ENCODE measurements at regions not wholly inside any gene's neighbourhood (a gene's known extent, or its start where the extent isn't known, plus 50 kb on each side); places are given as distances from the start of the nearest gene placed in this dataset.

DNA sequence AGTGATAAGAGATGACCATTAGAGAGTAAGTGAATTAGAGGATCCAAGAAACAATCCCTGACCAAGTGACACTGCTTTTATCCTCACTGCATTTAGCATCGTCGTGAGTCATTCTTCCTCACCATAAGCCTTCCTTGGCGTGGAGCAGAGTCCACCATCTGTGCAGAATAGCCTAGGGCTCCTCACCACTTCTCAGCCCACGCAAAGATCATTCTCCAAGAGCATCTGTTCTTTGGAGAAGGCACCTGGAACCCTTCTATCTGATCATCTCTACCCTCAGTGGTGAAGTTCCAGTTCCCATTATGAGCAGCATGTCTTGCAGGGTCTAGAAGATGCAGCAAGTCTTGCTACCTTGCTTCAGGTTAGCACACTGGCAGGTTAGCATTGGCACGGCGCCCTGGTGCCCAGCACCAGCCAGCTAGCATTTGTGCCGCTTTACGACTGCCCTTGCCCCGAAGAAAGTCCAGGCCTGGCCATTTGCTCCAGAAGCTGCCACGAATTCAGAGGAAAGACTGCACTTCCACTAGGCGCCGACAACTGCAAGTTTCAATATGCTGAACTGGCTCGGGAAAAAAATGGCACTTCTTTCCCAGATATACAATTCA, 225.8 kb downstream of the TTC32 start:
- no peak for ATAC-seq

DNA sequence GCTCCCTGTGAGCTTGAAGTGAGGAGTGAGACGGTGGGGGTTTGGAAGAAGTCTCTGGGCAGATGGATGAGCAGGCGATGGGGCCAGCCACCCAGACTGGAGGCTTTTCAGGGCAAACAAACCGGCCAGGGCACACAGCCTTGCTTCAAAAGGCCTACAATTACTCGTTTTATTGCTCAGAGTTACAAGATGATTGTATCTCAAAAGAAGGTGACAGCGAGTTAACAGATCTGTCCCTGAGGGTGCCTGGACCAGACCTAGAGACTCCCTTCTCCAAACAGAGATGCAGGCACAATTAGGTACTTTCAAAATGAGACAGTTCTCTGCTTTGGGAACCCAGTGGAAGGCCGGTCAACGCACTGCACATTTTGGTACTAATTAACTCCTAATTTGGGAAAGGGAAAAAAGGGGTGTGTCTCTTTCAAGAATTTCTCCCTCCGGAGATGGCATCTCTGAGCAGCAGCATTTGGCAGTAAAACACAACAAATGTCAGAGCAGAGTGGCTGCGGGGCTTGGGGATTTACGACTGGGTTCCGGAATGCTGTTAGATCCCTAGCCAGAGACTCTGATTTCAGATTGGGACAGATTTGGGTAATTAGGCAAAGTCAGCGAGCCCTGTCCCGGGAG, 226.7 kb downstream of the TTC32 start:
- ATAC-seq, result no peak

DNA sequence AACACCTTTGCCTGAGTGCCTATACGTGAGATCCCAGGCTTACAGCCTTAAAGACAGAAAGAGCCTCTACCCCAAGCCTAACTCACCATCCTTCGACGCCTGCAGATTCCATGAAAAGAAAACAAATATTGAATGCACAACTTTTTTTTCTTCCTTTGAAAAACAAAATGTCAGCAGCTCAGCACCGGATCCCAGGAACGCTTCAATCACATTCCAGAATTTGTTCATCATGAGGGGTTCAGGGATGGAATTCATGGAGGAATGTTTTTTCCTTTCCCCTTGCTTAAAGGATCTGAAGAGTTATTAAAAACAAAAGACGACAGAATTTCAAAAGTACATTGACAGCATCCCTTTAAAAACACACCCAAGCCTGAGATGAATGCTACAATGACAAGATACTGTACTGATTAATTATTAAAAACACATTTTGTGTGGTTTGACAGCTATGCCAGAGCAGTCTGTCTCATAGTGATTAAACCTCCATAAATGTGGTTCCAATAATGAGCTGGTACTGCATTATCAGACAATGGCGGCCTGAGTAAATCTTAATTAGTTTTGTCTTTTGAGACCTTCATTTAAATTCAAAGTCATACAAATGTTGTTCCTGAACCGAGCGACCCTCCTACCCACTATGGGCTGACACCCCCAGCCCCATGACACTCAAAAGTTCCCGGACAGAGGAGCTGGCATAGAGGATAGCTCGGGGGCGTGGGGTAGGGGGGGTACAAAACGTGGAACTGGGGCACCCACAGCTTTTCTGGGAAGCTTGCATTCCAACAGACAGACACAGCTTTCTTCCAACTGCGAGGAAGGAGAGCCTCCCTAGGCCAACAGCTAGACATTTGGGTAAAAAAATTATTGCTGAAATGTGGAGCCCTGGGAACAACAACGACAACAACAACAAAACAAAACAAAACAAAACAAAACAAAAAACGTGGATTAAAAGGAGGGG, 227.5 kb downstream of the TTC32 start:
- ATAC-seq, result no peak

DNA sequence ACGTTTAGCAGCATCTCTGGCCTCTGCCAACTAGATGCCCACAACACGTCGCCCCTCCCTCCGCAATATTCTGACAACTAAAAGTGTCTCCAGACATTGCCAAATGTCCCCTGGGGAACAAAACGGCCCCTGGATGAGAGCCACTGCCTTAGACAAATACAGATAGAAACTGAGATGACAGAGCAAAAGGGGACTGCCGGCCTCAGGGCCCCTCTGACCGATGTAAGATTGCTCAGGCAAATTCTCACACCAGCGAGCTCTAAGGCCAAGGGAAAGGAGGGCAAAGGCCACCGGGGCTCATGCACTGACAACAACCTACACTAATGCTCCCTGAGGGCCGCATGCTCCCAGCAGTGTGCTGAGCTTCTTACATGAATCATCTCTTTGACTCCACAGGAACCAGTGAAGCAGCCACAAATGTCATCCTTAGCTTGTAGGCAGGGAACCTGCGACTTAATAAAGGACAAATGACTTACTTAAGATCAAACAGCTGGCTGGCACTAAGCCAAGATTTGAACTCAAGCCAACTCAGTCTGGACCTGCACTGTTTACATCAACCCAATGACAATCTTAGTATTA, 228.5 kb downstream of the TTC32 start:
- peak; percentile 34 for ATAC-seq

DNA sequence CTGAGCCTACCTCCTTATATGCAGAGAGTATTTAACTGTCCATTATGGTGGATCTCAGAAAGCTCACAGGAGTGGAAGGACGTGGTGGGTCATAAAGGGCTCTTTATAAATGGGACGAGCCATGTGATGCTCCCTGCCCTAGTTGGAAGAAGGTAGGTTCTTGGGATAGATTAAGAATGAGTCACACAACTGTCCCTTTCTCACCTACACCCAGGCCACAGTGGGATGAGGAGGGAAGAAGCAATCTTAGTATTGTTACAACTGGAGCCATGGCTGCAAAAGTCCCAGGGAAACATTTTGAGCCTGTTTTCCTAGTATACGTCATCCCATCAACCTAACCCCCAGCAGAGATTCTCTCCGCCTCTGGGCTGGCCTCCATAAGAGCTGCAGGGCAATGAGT, 229.9 kb downstream of the TTC32 start:
- no peak for ATAC-seq

DNA sequence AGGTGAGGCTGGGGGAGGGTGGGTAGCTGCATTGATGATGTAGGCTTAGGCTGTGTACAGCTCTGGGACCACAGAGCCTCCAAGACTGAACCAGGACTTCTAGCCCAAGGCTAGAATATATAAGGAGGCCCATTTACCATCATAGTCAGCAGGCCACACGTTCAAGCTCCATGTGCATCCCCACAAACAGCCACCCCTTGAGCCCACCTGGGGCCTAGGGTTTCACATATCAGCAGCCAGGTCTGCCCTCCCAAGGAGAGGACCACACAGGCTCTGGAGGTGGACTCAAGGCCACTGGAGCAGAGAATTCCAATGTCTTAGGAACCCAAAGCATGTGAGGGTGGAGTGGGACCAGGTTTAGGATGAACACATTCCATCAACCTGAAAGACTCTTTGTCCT, 230.5 kb downstream of the TTC32 start:
- ATAC-seq, result no peak

DNA sequence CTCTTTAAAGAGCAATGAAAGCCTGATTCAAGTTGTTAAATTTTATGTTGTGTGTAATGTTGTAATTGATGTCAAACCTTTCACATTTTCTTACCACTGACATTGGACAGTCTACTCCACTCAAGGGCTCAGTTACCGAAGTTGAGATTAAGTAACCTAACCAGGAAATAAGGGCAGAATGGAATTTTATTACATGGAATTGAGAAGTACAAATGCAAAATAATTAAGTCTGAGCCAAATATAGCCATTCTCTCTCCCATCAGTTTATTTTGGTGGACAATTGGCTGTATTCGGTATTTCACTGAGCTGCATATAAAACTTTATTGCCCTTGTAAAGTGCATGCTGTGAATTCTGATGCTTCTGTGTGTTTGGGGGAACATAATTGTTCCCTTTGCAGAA, 231.5 kb downstream of the TTC32 start:
- ATAC-seq, result no peak

DNA sequence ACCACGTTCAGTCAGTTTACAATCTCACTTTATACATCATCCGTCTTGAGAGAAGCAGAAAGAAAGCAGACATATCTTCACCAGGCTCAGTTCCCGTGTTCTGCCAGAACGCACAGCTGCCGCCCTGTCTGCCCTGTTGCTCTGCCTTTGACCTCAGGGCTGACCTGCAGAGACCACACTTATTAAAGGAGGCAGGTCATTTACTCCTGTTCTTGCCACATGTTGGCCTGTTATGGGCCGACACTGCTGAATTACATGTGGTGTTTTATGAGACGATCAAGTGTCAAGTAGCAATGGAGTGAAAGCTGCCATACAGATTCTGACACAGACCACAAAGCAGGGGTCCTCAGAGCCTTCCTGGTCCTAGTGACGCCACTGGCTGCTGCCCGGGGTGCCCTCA, 232.2 kb downstream of the TTC32 start:
- ATAC-seq, result no peak

DNA sequence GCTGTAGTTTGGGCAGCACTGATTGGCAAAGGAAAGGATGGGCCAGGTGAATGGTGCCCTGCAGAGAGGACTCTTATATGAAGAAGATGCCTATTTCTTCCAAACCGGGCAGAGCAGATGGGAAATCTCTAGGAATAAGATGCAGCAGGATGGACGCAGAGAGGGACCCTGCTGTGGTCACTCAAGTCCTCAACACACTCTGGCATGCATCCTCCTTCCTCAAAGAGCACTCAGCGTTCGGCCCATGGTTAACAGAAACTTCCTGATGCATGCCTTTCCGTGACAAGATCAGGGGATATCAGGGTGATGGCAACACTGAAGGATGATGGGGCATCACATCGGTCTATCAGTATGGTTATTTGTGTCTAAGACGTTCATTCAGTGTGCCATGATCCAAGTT, 232.7 kb downstream of the TTC32 start:
- ATAC-seq, result no peak

DNA sequence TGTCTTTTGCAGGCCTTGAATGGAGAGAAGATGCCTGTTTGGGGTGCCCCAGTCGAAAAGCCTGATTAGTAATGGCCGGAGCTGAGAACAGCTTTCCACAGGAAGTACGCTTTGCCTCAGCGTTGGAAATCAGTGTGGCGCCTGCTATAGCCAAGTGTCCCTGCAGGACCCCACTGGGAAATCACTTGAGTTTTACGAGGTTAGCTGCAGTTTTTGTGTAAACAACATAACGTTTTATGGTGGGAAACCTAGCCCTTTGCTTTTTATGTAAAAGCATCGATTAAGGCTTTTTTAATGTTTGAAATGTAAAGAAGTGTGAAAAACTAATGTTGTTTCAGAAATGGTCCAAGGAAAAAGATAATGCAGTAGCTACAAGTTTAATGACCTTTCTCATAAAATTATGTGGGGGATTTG, 234.2 kb downstream of the TTC32 start:
- no peak for ATAC-seq

DNA sequence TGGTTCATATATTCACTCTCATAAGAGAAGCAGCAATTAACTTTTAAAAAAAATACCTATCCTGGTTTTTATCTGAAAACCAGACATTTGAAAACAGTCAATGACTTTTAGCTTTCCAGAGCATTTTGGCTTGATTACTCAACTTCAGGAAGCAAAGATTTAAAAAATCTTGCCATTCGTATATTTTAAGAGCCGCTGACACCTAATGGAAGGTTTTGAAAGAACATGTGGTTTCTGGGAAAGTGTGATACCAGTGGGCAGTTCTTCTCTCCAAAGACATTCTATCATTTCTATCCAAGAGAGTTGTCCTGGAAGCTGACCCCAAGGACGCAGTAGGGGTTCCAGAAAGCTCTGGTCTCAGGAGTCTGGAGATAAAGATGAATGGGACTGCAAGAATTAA, 234.7 kb downstream of the TTC32 start:
- ATAC-seq, result no peak

DNA sequence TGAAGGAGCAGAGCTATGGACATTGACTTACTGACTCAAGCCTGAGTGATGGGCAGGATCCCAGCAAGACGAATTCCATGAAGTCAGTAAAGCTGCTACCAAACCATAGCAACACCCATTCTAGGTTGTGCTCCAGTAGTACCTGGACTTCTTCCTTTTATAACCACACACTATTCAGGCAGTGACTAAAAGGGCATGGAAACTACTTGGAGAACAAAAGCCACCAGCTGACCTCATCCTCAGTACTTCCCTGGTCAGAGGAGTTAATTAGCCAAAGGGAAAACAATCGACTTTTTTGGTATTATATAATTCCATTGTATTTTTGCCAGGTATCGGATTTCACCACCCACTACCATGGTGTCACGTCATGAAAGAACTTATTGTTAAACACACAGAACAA, 237.1 kb downstream of the TTC32 start:
- no peak for ATAC-seq

DNA sequence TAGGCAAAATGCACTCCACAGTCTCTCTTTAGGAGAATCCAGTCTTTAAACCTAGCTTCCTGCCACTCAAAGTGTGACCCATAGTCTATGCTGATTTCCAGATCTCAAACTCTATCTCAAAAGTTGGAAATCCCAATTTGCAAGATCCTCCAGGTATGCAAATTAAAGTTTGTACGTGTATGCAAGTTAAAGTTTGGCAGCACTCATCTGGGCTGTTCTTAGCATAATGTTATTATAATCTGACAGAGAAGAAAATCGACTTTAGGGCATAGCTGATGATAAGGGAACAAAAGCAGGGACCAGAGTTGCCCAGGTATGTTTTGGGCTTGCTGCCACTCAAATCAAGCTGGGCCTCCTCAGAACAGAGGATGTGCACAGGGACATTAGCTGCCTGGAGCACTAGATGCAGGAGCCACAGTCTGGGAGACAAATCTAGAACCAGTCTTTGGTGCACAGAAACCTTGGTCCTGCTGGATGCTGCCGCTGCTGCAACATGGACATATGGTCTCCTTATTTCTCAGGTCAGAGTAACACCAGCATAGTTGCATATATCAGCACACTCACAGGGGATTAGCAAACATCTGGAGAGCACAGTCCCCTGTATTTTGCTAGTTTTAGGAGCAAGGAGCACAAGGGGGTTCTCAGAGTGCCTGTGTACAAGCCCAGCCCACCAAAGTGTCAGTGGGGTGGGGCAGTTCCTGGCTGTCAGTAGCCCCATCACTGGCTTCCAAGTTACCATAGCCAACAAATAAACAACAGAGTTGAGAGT, 242.6 kb downstream of the TTC32 start:
- ATAC-seq, result no peak

DNA sequence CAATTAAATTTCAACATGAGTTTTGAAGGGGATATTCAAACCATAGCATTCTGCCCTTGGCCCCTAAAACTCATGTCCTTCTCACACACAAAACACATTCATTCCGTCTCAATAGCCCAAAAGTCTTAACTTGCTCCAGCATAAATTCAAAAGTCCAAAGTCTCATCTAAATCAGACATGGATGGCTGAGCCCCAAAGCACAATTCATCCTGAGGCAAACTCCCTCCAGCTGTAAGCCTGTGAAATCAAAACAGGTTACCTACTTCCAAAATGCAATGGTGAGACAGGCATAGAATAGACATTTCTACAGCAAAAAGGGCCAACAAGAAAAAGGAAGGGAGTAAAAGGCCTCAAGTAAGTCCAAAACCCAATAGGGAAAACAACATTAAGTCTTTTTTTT, 245.8 kb downstream of the TTC32 start:
- ATAC-seq, result no peak

DNA sequence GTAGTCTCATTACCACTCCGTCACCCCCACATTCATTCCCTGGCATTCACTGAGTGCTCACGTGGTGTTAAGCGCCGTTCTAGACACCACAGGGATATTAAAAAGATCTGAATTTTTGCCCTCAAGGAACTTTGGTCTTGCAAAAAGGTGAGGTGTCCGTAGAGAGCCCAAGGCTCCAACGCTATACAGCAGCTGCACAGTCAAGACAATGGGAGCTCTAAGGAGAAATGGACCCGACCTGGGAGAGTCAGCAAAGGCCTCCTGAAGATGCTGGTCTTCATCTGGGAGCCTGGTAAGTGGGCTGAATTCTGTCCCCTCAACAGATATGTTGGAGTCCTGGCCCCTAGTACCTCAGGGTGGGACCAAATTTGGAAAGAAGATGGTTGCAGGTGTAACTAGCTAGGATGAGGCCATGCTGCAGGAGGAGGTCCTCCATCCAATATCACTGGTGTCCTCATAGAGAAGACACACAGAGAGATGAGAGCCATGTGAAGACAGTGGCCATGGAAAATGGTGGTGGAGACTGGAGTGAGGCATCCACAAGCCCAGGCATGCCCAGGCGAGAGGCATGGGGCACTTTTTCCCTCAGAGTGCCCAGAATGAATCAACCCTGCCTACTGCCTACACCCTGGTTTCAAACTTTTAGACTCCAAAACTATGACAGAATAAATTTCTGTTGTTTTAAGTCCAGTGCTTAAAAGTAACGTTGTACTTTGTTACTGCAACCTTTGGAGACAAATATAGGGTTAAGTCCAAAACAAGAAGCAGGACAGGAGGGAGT, 247.3 kb downstream of the TTC32 start:
- no peak for ATAC-seq

DNA sequence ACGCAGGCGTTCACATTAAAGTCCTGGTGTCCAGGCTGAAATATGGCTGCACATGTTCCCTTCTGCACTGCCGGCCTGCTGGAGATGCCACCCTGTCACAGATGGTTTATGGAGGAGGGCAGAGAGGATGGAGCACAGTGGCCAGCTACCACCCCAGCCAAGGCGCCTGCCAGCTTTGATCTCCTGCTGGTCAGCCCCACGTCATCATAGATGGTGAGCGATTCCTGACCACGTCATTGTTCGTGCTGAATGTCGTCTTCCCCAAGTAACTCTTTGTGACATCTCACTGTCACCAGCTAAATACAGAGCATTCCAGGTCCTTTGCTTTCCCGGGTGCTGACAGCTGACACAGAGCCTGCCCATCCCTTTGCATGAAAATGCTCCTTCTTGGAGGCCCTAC, 248.3 kb downstream of the TTC32 start:
- ATAC-seq, result no peak

DNA sequence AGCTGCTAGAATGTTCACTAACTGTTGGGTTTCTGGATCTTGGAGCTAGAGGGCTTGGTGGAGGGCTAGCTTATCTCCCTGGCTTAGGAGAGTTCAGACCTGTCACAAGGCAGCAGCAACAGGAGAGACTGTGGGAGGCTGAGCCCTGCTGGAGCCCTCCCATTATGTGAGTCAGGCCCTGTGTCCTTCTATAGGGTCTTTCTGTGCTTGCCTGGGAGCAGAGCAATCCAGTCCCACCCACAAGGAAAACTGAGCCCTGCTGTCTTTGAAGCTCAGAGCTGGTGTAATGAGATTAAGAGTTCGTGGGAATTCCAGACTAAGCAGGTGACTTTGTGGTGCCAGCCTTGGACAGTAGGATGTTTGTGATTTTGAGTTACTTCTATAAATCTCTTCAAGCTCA, 249.0 kb downstream of the TTC32 start:
- no peak for ATAC-seq

DNA sequence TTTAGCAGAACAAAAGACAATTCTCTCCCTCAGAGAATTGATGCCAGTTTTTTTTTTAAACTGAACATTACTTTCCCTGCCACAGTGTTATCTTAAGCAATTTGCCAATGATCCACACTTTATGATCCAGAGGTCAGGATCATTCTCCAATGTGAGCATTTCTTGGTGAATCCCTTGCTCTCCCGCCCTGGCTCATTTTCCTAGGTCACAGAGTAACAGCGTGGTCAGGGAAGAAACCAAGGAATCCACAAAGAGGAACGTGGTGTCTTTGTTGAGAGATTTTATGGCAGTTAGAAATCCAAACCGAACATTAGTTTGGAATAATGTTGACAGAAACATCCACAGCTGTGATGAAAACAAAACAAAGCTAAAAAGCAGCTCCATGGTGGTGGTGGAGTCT, 250.3 kb downstream of the TTC32 start:
- ATAC-seq, result no peak

DNA sequence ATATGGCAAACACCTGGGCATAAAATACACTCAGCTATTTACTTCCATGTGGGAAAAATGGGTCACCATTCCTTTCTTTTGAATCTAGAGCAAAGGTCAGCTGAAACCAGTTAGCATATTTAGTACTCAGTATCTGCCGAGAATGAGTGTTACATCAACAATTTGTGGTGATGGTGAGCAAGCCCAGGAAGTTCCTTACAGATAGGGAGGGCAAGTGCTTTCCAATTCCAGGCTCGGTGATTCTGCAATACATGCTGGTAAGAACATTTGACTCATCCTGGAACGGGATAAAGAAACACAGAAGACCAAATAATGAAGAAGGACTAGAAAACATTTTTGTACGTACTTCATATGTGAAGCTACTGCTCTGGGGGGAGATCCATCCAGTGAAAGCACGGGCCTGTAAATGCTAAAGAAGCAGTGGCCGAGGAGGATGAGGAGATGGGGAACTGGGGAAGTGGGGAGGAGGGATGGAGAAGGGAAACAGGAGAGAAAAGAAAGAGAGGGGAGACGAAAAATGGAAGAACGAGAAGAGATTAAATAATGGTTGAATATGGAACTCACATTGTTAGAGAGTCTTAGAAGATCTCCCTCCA, 251.9 kb downstream of the TTC32 start:
- peak; percentile 88 for ATAC-seq

DNA sequence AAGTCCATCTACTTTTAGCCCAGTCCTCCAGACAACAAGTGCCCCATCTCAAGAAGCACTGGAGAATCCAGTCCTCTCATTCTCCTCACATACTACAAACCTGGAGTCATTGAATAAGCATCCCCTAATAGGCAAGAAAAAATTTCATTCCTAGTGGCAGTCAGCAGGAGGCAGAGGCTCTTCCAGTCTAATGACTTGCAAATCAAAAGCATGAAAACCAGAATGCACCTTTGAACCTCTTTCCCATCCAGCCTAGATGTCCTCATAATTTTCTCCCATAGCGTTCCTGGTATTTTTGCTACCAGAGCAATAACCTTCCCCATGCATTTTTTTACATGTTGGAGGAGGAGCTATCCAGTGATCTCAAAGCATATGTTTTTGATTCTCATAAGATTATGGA, 252.6 kb downstream of the TTC32 start:
- ATAC-seq, result no peak

DNA sequence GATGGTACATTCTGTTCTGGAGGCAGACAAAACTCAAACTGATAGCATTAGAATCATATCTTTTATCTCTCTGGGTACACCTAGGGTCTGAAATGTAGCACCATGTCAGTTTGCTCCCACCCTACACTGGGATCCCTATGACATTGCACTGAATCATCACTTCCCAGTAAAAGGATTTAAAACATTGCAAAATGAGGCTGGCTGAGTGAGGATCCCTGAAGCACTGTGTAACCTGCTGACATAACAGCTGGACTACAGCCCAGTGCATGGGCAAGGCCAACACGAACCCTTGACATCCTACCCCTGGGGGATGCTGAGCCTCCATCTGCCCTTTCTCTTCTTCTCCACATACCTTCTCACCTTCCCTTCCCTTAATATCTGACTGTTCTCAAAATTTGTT, 253.2 kb downstream of the TTC32 start:
- ATAC-seq, result peak; percentile 61

Data from esophagus mucosa (tissue), 1 donor.